GM18499 (cell line): ENCODE measurements at regions not wholly inside any gene's neighbourhood (a gene's known extent, or its start where the extent isn't known, plus 50 kb on each side); places are given as distances from the start of the nearest gene placed in this dataset.
"Not testable (repeated sequence)": the region's sequence is repeated elsewhere in the genome, so short reads cannot be mapped to it uniquely, and the experiment has no call there.

ENCODE experiments used
- ATAC-seq: cut with Tn5 transposase; IDR thresholded peaks from one replicate; pipeline ENCODE4 v1.9.1; 2021; ENCODE audit warnings: moderate number of reproducible peaks; ENCODE audit not compliant: insufficient read depth, unreplicated experiment

DNA sequence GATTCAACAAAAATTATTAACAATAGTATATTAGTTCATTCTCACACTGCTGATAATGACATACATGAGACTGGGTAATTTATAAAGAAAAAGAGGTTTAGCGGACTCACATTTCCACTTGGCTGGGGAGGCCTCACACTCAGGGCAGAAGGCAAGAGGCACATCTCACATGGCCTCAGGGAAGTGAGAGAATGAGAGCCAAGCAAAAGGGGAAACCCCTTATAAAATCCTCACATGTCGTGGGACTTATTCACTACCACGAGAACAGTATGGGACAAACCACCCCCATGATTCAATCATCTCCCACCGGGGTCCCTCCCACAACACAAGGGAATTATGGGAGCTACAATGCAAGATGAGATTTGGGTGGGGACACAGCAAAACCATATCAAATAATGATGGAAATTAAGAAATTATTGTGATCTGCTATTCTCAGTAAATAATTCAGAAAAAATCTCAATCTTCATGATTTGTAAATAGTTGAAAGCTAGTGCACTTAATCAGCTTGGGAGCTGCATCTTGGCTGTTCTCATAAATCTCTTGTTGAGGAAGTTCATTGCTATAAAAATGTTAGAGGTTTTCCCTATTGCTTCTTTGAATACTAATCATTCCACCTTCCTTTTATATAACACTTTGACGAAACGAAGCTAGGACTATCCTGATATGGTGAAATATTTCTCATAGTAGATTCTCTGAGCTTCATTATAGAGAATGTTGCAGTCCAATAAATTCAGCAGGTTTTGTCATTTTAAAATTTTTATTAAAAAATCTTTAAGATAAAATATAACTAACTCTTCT lies 179.2 kb downstream of the SPDYE17 start:
- ATAC-seq = not testable (repeated sequence)

DNA sequence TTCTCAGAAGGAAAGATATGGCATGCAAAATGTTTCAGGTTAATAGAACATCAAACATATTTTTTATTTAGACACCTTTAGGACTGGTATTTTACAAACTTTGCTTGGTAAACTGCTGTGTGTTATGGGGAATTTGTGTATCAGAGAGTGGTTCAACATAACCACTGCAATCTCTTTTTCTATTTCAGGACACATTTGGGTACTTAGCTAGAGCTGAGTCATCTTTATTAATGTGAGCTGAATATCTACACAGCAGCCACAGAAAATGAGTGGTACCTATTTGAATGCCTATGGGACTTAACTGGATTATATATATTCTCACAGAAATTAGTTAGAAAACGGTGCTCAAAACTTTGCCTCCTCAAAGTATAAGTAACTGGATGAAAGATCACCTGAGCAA lies 179.8 kb downstream of the SPDYE17 start:
- not testable (repeated sequence) for ATAC-seq

DNA sequence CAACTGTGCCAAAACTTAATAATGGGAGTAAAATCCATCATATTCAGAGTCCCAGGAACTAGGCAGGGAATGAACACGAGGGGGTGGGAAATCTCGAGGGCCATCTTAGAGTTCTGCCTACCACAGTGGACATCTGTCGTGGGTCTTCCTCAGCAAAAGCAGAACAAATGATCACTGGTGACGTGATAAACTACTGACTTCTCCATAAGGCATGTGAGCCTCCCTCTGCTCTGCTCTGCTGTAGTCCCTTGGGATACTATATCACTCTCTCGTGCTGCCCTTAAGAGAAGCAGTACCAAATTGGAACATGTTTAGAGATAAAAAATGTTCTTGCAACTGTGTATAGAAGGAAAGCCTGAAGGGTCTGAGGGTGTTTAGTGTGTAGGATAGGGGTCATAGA lies 180.5 kb downstream of the SPDYE17 start:
- ATAC-seq = not testable (repeated sequence)

DNA sequence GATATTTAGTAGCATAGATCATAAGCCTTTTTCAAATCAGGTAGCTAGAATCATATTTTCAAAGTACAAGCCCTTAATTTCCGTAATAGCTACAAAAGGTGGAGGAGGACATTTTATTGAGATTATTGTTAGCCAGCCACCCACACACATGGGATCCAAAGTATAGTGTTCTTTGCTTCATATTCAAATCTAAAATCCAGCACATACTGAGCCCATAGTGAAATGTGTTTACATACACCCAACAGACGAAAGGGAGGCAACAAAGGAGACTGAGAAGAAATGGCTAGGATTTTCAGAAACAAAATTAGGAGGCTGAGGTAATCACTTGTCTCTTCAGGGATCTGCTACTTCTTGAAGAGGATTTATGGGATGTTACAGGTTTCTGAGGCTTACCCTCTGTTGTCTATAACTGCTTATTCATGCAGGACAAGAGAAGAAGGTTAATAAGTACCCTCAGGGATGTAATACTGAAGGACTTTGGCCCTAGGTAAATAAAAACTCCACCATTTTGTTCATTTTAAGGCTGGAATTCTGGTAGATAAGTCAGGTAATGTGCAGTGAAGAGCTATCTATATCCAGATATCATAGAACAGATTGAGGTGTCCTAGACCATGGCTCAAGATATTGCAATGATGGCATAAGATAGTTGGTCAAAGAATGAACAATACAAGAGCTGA lies 182.1 kb downstream of the SPDYE17 start:
- ATAC-seq = not testable (repeated sequence)

DNA sequence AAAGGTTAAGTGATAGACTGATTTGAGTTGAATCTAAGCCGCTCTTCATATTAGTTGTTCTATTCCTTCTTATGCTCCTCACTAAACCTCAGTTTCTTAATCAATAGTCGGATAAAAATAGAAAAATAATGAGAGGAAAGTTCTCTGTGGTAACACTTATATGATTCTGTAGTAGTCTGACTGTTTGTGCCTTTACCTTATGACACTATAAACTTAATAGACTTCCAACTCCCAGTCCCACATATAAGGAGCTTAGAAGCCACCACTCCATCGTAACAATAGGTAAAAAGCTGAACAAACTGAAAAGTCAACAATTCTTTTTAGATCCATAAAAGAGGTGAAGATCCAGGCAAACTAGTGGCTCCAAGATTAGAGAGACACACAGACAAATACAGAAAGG lies 192.3 kb downstream of the SPDYE17 start:
- not testable (repeated sequence) for ATAC-seq

DNA sequence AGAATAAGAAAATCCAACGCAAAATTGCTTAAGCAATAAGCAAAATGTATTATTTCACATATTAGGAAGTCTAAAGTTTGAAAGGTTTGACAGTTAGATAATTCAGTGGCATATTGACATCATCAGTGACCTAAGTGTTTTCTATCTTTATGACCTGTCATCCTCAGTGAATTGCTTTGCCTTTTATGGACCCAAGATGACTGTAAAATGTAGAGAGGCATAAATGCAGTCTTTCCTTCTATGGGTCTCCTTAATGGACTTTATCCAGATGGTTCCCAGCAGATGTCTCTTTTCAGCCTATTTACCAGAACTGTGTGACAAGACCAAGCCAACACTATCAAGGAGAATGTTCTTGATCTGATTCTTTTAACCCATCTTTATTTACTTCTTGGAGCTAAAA lies 192.9 kb downstream of the SPDYE17 start:
- ATAC-seq = not testable (repeated sequence)

DNA sequence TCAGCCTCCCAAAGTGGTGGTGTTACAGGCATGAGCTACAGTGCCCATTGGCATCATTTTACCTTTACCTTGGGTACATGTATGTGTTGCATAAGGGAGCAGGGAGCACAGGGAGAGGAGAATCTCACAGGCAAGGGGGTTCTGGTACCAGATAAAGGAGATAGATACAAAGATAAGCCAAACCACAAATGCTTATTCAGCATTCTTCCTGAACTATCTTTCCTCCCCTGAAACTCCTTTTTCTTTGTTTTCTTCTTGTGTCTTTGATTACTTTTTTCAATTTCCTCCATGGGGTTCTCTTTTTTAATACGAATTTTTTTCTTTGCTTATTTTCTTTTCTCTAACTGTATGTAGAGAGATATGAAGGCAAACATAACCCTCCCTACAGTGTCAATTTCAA lies 193.8 kb downstream of the SPDYE17 start:
- ATAC-seq = not testable (repeated sequence)

DNA sequence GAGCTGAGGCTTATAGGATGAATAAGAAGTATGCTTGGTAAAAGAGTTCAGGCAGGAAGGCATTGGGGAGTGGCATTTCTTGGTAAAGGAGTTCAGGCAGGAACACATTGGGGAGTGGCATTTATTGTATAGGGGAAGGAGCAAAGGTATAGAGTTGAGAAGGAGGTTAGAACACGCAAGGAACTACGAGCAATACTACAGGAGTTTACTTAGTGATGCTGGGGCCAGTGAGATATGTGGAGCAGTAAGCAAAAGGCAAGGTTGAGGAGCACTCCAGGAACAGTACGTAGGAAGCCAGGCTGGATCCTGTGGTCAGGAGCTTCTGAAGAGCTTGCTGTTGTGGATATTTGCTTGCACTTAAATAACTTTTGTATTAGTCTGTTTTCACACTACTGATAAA lies 202.2 kb upstream of the POMZP3 start:
- ATAC-seq = not testable (repeated sequence)

DNA sequence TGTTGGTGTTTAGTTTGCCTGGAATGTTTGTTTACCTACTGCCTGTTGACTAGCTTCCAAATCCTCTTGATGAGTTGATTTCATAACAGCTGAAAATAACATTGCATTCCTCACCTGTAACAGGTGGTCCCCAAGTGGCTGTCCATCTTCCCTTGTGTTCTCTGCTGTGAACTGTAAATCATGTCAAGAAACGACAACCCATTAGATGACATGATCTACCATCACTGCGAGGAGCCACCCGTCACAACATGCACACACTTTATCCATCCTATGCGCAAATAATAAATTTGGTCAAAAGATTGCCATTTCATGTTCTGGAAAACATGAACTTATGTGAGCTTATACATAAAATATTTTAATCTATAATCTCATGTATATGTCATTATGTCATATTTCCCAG lies 199.1 kb upstream of the POMZP3 start:
- ATAC-seq = not testable (repeated sequence)

DNA sequence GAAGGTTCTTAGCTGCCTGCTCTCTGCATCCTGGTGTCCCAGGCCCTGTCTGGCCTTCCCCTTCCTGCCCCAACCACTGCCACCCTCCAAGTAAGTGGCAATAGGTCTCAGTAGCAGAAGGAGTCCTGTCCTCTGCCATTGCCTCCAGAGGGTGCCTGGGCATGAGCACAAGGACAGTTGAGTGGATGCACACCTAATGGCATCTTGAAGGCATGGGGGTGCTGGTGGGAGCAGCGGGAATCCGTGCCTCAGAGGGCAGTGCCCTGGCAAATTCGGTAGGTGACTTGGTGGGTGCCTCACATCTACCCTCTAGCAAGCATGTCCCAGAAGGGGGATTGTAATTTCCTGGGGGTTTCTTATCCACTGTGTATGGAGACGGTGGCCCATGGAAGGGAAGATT lies 182.8 kb upstream of the POMZP3 start:
- not testable (repeated sequence) for ATAC-seq

DNA sequence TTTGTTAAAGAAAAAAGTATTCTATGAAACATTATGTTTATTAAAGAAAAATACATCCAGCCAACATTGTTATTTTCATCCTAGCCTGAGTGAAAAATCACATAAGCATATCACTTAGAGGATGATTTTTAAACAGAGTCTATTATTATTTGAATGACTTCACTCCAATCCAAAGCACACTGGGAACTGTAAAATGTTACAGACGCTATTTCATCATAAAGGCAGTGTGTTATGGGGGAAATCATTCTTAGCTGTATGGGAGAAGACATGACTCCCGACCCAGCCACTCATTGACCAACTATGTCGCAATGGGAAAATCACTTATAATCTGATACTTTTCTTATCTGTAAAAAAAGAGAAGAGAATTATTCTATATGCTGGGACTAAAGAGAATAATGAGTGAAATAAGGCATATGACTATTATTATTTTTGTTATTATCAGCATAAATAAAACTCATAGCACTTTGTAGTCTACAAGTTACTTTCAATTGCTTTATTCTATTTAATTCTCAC lies 180.6 kb upstream of the POMZP3 start:
- ATAC-seq = not testable (repeated sequence)

DNA sequence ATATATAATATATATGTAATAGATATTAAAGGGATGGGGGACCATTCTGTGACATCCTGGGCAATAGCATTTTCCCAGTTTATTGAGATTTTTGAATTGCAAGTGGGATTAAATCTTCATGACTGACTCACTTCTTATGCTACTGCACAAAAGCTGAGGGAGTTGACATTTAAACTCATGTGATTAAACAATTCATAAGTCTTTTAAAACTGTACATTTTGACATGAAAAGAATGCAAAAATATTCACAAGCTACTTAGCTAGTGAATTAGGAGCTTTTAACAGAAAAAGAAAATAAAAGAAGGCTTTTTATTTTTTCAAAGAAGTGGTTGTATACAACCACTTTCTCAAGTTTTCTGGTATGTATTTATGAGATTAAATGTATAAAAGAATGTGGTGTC lies 179.4 kb upstream of the POMZP3 start:
- not testable (repeated sequence) for ATAC-seq

DNA sequence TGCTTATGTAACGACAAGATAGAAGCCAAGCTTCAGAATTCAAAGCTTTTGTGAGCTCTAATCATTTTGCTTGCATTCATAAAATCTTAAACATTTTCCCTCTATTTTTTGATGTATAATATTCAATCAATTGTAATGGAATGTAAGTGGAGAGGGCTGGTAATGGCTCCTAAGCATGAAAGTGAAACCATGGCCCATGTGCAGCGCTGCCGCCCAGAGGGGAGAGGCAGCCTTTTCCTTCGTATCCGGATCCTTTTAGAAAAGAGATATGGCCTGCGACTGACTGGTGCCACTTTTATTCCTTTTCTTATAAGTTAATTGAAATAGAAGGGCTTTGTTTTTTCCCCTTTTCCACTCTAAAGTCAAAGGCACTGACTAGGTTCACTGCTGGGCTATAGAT lies 178.9 kb upstream of the POMZP3 start:
- not testable (repeated sequence) for ATAC-seq

DNA sequence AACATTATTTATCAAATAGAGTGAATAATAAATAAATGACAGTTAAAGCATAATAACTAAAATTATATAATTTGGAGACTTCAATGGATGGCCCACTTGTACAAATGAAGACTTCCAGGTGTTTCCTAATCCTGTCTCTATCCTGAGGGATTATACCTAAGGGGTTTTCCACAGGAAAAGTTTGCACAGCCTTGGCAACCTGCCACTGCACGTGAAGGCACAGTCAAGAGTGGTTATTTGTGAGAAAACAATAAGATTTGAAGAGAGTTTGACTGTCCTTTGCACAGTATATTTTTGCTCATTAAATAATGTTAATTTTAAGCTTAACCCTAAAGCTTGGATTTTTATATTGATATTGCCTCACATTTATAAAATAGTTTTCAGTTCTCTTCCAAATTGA lies 178.2 kb upstream of the POMZP3 start:
- not testable (repeated sequence) for ATAC-seq

DNA sequence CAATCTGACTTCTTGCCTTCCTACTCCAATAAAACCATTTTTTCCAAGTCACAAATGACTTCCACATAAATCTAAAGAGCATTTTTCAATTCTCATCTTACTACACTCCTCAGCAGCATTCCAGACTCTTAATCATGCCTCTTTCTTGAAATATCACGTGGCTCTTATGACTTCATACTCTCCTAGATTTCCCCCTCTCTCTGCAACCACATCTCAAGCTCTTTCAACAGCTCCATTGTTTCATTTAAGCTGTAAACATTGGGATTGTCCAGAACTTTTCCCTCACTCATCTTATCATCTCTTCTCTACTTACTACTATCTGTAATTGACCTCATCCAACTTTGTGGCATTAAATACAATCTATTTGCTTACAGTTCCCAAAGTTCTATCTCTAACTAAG lies 170.6 kb upstream of the POMZP3 start:
- not testable (repeated sequence) for ATAC-seq

DNA sequence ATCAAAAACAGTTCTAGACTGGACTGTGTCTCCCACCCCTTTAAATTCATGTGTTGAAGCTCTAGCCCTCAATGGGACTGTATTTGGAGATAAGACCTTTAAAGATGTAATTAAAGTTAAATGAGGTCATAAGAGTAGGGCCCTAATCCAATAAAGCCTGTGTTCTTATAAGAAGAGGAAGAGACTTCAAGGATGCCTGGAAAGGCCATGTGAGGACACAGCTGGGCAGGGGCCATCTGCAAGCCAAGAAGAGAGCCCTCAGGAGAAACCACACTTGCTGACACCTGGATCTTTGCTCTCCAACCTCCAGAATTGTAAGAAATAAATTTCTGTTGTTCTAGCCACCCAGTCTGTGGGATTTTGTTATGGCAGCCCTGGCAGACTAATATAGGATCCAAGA lies 153.6 kb upstream of the POMZP3 start:
- ATAC-seq = not testable (repeated sequence)

DNA sequence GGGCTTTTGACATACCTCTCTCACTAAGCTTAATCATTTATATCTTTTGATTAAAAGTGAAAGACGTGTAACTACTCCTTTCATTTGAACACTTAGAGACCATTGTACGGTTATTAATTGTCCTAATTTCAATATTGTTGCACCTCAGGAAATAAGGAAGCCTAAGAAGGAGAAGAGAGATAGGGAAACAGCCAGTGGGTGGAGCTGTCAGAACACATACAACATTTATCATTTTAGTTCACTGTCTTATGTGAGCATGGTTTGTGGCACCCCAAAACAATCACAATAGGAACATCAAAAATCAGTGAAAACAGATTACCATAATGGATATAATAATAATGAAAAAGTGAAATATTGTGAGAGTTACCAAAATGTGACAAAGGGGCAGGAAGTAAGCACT lies 147.2 kb upstream of the POMZP3 start:
- ATAC-seq = not testable (repeated sequence)

DNA sequence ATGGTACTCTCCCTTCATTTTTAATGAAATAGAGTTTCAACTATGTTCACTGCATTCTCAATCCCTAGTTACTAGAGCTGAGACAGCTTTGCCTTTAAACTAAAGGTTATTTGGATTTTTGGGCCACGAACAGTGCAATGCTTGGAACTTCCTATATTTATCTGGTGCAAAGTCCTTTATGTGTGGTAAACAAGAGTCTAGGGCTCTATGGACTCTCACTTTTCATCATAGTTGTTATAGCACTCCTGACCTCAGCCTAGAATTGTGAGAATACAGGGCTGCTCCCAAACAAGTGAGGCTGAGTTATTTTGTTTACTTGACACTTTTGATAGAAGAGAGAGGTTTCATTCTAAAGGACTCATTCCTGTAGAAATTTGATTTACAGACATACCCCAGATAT lies 144.9 kb upstream of the POMZP3 start:
- not testable (repeated sequence) for ATAC-seq

DNA sequence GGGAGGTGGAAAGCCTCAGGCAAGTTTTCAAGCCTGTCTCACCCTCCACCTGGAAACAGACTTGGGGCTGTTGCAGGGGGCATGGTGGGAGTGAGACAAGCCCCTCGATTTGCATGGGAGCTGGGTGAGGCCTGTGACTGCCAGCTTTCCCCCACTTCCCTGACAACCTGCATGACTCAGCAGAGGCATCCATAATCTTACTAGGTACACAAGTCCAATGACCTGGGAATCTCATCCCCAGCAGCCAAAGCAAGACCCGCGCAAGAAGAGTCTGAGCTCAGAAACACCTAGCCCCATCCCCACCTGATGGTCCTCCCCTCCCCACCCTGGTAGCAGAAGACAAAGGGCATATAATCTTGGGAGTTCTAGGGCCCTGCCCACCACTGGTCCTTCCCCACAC lies 136.9 kb upstream of the POMZP3 start:
- not testable (repeated sequence) for ATAC-seq

DNA sequence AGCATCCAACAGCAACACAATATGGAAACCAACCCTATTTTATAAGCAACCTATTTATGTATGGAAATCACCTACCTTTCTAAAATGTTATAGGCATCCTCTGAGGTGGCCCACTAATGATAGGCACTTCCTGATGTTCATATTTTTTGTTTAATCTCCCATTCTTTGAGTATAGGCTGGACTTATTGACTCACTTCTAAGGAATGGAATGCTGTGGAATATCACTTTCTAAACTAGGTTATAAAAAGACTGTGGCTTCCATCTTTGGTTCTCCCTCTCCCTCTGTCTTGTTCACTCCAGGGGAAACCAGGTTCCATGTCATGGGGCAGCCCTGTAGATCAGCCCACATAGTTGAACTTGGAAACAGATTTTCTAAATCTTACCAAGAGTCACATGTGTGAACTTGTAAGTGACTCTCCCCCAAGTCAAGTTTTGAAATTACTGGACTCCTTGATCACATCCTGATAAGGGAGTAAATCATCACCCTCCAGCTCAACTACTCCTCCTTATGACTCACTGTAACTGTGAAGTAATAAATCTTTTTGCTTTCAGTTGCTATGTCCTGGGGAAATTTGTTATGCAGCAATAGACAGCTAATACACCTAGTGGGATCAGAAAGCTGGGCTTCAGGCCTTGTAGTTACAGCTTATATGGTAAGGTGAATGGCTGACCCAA lies 133.6 kb upstream of the POMZP3 start:
- not testable (repeated sequence) for ATAC-seq

DNA sequence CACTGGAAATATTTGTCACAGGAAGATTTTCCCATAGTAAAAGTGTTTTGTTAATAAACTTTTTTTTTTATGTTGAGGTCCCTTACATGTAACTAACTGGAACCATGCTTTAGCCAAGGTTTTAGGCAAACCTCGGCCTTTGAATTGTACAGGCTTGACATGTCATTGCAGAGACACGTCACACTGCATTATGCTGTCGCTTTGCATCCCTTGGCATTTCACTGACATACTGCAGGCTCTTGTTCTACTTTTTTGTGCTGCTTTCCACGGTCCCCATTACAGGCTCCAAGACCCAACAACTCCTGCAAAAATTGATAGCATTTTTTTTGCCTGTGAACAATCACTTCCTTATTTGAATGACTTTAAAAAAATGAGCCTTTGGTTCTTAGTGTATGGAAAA lies 112.5 kb upstream of the POMZP3 start:
- not testable (repeated sequence) for ATAC-seq
